ENCODE measurements at regions not wholly inside any gene's neighbourhood (a gene's known extent, or its start where the extent isn't known, plus 50 kb on each side); places are given as distances from the start of the nearest gene placed in this dataset.

DNA sequence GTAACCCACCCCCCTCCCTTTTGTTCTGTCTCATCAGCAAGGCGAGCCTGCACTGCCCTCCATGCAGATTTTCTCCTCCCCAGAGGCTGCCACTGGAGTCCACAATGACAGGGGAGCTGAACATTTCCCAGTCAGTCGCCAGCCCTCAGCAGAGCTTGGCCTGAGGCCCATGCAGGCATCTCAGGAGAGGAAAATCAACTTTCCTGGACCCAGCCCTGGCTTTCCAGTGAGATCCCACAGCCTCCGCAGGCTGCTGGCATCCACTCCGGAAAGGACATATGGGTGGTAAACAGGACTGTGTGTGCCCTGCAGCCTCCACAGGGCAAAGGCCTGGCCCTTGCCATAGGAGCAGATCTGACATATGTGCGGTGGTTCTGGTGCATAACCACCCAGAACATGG is 253.8 kb downstream of the TNS1 start:
- ATAC-seq (ENCODE audit: low read depth), result no peak
- Mint-ChIP-seq H3K9me3 (no peaks in the 10 kb centered on the region), H3K27me3 (peaks cover 6% of the 10 kb centered on the region), H3K27ac (no peak overlapping the region), H3K36me3 (ENCODE audit: low read depth) (no peaks in the 10 kb centered on the region), H3K4me1 (no peaks in the 10 kb centered on the region), H3K4me3 (no peak overlapping the region)
- intact Hi-C loops (cut with micrococcal nuclease), result no loop called here
- CTCF ChIA-PET, result interaction anchor here (0.6 kb wide), 1 partner anchor 1383 kb away, joined by 3 read pairs; no protein-coding TSS in a partner anchor
- TF ChIP-seq, protein P1, sequence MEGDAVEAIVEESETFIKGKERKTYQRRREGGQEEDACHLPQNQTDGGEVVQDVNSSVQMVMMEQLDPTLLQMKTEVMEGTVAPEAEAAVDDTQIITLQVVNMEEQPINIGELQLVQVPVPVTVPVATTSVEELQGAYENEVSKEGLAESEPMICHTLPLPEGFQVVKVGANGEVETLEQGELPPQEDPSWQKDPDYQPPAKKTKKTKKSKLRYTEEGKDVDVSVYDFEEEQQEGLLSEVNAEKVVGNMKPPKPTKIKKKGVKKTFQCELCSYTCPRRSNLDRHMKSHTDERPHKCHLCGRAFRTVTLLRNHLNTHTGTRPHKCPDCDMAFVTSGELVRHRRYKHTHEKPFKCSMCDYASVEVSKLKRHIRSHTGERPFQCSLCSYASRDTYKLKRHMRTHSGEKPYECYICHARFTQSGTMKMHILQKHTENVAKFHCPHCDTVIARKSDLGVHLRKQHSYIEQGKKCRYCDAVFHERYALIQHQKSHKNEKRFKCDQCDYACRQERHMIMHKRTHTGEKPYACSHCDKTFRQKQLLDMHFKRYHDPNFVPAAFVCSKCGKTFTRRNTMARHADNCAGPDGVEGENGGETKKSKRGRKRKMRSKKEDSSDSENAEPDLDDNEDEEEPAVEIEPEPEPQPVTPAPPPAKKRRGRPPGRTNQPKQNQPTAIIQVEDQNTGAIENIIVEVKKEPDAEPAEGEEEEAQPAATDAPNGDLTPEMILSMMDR (IDR thresholded peaks at IDR 0.05), result no peak
- DNase-seq, result no peak
- POLR2A ChIA-PET, result no interaction called here

DNA sequence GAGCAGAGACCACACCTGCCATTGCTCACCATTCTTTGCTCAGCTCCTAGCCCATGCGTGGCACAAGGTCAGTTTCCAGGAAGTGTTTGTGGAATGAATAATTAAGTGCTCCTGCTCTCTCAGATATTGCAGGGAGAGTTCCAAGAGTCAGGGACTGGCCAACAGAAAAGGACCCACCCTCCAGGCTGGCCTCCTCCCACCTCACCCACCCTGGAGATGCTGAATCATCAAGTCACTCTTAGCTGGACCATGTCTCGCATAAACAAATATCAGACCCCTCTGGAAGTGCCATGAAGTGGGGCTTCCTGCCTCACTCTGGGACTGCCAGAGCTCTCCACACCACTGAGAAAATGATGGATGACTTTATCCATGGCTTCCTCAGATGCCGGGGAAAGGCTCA is 256.0 kb downstream of the TNS1 start:
- intact Hi-C loops (cut with micrococcal nuclease), result no loop called here
- Mint-ChIP-seq H3K36me3 (ENCODE audit: low read depth) (no peaks in the 10 kb centered on the region), H3K4me1 (peaks cover 3% of the 10 kb centered on the region), H3K27ac (no peak overlapping the region), H3K9me3 (no peaks in the 10 kb centered on the region), H3K27me3 (peaks cover 1% of the 10 kb centered on the region), H3K4me3 (no peak overlapping the region)
- POLR2A ChIA-PET, result no interaction called here
- CTCF ChIA-PET, result no interaction called here
- ATAC-seq (ENCODE audit: low read depth) (no peak), DNase-seq (no peak)
- TF ChIP-seq, protein P1 (IDR thresholded peaks at IDR 0.05), result no peak

DNA sequence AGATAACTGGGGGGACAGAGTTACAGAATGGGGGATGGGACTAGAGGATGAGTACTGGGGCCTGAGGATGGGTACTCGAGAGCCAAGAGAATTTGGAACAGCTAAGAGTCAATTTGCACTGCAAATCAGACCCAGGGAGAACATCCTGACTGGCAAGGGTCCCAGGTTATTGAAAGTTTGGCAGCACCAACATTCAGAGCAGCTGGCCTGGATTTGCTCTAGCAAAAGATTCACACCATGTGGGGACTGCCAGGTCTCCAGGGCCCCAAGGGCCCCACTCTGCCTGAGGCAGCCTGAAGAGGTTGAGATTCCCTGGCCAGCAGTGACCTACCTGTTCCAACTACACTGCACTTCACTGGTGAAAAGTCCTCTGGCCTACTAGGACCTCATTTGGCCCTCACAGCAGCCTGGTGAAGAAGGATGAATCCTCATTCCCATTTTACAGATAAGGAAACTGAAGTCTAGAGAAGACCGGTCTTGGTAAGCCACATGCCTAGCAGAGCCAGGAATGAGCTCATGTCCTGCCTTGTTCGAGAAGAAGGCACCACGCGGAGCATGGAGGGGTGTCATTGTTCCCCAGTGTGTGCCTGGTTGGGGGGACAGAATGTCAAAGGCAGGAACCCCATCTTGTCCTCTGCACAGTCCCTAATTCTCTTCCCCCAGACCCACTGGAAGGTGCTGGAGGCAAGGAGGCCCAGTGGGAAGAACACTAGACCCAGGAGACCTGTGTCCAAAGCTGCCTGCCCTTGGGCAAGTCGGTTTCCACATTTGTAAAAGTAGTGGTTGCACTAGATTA is 258.6 kb downstream of the TNS1 start:
- H3K27ac Mint-ChIP-seq, result no peak overlapping the region
- H3K9me3 Mint-ChIP-seq, result no peaks in the 10 kb centered on the region
- H3K27me3 Mint-ChIP-seq, result no peaks in the 10 kb centered on the region
- ChIA-PET CTCF (no interaction called here), POLR2A (no interaction called here)
- peaks cover 3% of the 10 kb centered on the region for H3K4me1 Mint-ChIP-seq
- intact Hi-C loops (cut with micrococcal nuclease), result no loop called here
- DNase-seq (no peak), ATAC-seq (ENCODE audit: low read depth) (no peak)
- no peaks in the 10 kb centered on the region for H3K36me3 Mint-ChIP-seq (ENCODE audit: low read depth)
- TF ChIP-seq, protein P1 (IDR thresholded peaks at IDR 0.05), result no peak
- H3K4me3 Mint-ChIP-seq, result no peak overlapping the region

DNA sequence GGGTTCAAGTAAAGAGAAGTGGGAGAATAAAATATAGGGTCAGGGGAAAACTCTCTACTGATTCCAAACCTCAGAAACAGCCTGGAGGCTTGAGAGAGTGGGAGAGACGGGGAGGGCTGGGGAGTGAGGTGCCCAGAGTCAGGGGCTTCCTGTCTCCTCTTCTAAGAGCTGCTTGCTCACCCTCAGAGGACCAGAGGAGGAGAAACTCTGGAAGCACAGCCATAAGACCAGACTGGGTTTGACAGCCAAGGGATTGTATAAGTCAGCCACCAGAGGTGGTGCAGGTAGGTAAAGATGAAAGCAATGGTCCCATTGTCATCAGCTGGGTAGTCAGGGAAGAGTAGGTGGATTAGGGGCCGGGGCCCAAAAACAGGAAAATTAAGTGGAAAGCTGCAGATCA is 259.4 kb downstream of the TNS1 start:
- intact Hi-C loops (cut with micrococcal nuclease), result no loop called here
- H3K4me1 Mint-ChIP-seq, result peaks cover 3% of the 10 kb centered on the region
- ATAC-seq (ENCODE audit: low read depth), result no peak
- H3K4me3 Mint-ChIP-seq, result no peak overlapping the region
- TF ChIP-seq, protein P1 (IDR thresholded peaks at IDR 0.05), result no peak
- H3K27ac Mint-ChIP-seq, result no peak overlapping the region
- no peaks in the 10 kb centered on the region for H3K36me3 Mint-ChIP-seq (ENCODE audit: low read depth)
- CTCF ChIA-PET, result no interaction called here
- H3K9me3 Mint-ChIP-seq, result no peaks in the 10 kb centered on the region
- no peaks in the 10 kb centered on the region for H3K27me3 Mint-ChIP-seq
- no peak for DNase-seq
- POLR2A ChIA-PET, result no interaction called here

DNA sequence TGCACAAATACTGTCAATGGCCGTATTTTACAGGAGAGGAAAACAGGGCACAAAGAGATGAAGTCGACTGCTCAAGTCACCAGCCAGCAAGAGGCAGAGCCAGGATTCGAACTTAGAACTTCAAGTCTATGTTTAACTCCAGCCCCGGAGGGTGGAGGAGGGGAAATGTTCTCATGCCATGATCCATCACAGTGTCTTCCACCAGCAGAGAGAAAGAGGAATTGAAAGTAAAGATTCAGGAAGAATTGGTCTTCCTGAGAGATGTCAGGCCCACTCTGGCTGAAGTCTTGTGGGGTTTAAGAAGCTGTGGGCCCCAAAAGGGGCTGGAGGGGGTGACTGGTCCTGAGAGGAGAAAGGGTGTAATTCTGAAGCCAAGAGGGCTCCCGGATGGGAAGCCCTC is 260.0 kb downstream of the TNS1 start:
- ChIA-PET POLR2A (no interaction called here), CTCF (no interaction called here)
- intact Hi-C loops (cut with micrococcal nuclease), result no loop called here
- TF ChIP-seq, protein P1 (IDR thresholded peaks at IDR 0.05), result no peak
- H3K9me3 Mint-ChIP-seq, result no peaks in the 10 kb centered on the region
- H3K27me3 Mint-ChIP-seq, result no peaks in the 10 kb centered on the region
- DNase-seq (no peak), ATAC-seq (ENCODE audit: low read depth) (no peak)
- peaks cover 3% of the 10 kb centered on the region for H3K4me1 Mint-ChIP-seq
- H3K27ac Mint-ChIP-seq, result no peak overlapping the region
- H3K36me3 Mint-ChIP-seq (ENCODE audit: low read depth), result no peaks in the 10 kb centered on the region
- H3K4me3 Mint-ChIP-seq, result no peak overlapping the region

Measured in activated B cell treated with CpG ODN at 0.5 μM for 24 hours (primary cell).